ENCODE measurements at regions not wholly inside any gene's neighbourhood (a gene's known extent, or its start where the extent isn't known, plus 50 kb on each side); places are given as distances from the start of the nearest gene placed in this dataset.

DNA sequence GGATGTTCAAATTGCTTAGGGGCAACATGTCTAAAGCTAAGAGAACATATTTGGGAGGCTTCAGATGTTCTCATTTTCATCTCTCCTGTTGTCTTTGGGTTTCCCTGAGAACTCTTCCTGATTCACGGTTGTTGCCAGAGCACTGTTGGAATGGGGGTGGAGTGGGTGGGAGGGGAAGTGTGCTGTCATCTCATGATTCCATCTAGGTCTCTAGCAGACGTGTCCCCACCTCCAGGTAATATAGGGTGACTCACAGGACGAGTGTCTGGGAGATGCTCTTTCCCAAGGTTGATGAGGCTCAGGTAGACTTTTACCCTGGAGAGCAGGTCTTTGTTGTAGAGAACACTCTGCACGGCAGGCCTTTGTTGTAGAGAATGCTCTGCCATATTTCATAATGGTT, 636.9 kb downstream of the QKI start:
- TF ChIP-seq, protein P1, sequence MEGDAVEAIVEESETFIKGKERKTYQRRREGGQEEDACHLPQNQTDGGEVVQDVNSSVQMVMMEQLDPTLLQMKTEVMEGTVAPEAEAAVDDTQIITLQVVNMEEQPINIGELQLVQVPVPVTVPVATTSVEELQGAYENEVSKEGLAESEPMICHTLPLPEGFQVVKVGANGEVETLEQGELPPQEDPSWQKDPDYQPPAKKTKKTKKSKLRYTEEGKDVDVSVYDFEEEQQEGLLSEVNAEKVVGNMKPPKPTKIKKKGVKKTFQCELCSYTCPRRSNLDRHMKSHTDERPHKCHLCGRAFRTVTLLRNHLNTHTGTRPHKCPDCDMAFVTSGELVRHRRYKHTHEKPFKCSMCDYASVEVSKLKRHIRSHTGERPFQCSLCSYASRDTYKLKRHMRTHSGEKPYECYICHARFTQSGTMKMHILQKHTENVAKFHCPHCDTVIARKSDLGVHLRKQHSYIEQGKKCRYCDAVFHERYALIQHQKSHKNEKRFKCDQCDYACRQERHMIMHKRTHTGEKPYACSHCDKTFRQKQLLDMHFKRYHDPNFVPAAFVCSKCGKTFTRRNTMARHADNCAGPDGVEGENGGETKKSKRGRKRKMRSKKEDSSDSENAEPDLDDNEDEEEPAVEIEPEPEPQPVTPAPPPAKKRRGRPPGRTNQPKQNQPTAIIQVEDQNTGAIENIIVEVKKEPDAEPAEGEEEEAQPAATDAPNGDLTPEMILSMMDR (IDR thresholded peaks at IDR 0.05), result no peak
- Histone ChIP-seq H3K27ac (ENCODE audit: low read depth in 1 of 2, low read length in 2 of 2) (no peak overlapping the region), H3K4me3 (ENCODE audit: low read length) (no peak overlapping the region), H3K9me3 (ENCODE audit: control insufficient read depth in 1 of 2, insufficient read depth in 1 of 2, low read length in 2 of 2) (no peaks in the 10 kb centered on the region), H3K27me3 (ENCODE audit: control insufficient read depth in 1 of 2, insufficient read depth in 2 of 2, low read length in 2 of 2) (no peaks in the 10 kb centered on the region), H3K4me1 (ENCODE audit: insufficient read depth, low read length) (no peaks in the 10 kb centered on the region), H3K36me3 (ENCODE audit: insufficient read depth, low read length) (no peaks in the 10 kb centered on the region)
- Mint-ChIP-seq H3K4me1 (ENCODE audit: low read depth) (no peaks in the 10 kb centered on the region), H3K4me3 (no peak overlapping the region), H3K27me3 (no peaks in the 10 kb centered on the region), H3K9me3 (no peaks in the 10 kb centered on the region), H3K27ac (no peak overlapping the region), H3K36me3 (ENCODE audit: low read depth) (no peaks in the 10 kb centered on the region)
- DNase-seq (no peak), ATAC-seq (ENCODE audit: poor library complexity) (no peak)
- intact Hi-C loops (cut with DNase I, micrococcal nuclease), result no loop called here
- ChIA-PET CTCF (no interaction called here), POLR2A (no interaction called here)

DNA sequence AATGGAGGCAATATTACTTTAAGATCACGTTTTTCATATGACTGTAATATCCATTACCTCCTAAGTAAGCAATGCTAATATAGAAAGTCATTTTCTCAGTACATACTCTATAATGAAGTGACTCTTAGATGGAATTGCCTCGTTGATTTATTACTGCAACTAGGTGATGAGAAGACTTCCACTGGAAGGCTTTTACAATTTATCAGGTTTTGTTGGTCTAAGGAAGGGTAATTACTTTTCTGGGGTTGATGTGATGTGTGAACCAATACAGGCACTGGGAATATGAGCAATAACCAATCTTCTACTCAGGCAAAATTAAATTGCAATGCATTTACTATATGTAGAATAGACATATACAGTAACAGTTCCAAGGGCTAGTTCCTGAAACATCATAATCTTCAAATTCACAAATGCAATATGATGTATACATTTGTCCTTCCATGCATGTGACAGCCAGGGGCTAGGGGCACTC, 635.0 kb downstream of the QKI start:
- H3K4me1 ChIP-seq (ENCODE audit: insufficient read depth, low read length), result no peaks in the 10 kb centered on the region
- ATAC-seq (ENCODE audit: poor library complexity) (no peak), DNase-seq (no peak)
- H3K27me3 ChIP-seq (ENCODE audit: control insufficient read depth in 1 of 2, insufficient read depth in 2 of 2, low read length in 2 of 2), result no peaks in the 10 kb centered on the region
- no peaks in the 10 kb centered on the region for H3K27me3 Mint-ChIP-seq
- intact Hi-C loops (cut with DNase I, micrococcal nuclease), result no loop called here
- TF ChIP-seq, protein P1 (IDR thresholded peaks at IDR 0.05), result no peak
- H3K36me3 Mint-ChIP-seq (ENCODE audit: low read depth), result no peaks in the 10 kb centered on the region
- H3K9me3 Mint-ChIP-seq, result no peaks in the 10 kb centered on the region
- no peaks in the 10 kb centered on the region for H3K9me3 ChIP-seq (ENCODE audit: control insufficient read depth in 1 of 2, insufficient read depth in 1 of 2, low read length in 2 of 2)
- CTCF ChIA-PET, result no interaction called here
- no peaks in the 10 kb centered on the region for H3K4me1 Mint-ChIP-seq (ENCODE audit: low read depth)
- POLR2A ChIA-PET, result no interaction called here
- no peaks in the 10 kb centered on the region for H3K36me3 ChIP-seq (ENCODE audit: insufficient read depth, low read length)
- no peak overlapping the region for H3K4me3 ChIP-seq (ENCODE audit: low read length)
- H3K27ac ChIP-seq (ENCODE audit: low read depth in 1 of 2, low read length in 2 of 2), result no peak overlapping the region
- H3K27ac Mint-ChIP-seq, result no peak overlapping the region
- H3K4me3 Mint-ChIP-seq, result no peak overlapping the region

DNA sequence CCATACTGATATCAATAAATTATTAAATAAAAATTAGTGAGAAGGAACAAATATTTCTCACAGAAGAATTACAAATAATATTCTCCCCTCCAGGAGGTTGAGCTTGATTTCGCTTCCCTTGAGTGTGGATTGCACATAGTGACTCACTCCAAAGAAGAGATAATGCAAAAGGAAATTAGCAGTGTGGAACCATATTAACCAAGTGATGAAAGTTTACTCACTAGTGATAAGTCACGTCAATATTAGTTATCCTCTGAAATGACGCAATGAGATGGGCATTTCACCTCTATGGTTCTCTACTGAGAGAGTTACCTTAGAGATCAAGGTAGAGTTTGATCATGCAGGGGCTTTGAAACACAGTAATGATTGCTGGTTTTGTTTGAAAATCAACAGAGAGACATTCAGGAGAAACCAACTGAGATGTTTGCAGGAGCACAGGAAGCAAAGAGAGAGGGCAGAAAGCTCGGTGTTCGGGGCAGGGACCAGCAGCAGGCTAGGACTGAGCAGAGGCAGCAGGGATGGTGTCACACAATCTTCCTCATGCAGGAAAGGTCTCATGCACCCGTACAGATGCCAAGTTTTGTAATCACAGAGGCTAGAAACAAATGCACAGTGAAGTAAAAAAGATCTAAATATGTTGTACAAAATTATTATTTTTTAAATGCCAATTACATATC, 634.5 kb downstream of the QKI start:
- H3K4me1 ChIP-seq (ENCODE audit: insufficient read depth, low read length), result no peaks in the 10 kb centered on the region
- Mint-ChIP-seq H3K36me3 (ENCODE audit: low read depth) (no peaks in the 10 kb centered on the region), H3K27ac (no peak overlapping the region), H3K9me3 (no peaks in the 10 kb centered on the region), H3K4me1 (ENCODE audit: low read depth) (no peaks in the 10 kb centered on the region), H3K4me3 (no peak overlapping the region), H3K27me3 (no peaks in the 10 kb centered on the region)
- no peaks in the 10 kb centered on the region for H3K36me3 ChIP-seq (ENCODE audit: insufficient read depth, low read length)
- no peak for DNase-seq
- no peak for ATAC-seq (ENCODE audit: poor library complexity)
- H3K9me3 ChIP-seq (ENCODE audit: control insufficient read depth in 1 of 2, insufficient read depth in 1 of 2, low read length in 2 of 2), result no peaks in the 10 kb centered on the region
- TF ChIP-seq, protein P1 (IDR thresholded peaks at IDR 0.05), result no peak
- CTCF ChIA-PET, result no interaction called here
- no peaks in the 10 kb centered on the region for H3K27me3 ChIP-seq (ENCODE audit: control insufficient read depth in 1 of 2, insufficient read depth in 2 of 2, low read length in 2 of 2)
- POLR2A ChIA-PET, result no interaction called here
- H3K4me3 ChIP-seq (ENCODE audit: low read length), result no peak overlapping the region
- no peak overlapping the region for H3K27ac ChIP-seq (ENCODE audit: low read depth in 1 of 2, low read length in 2 of 2)
- intact Hi-C loops (cut with DNase I, micrococcal nuclease), result no loop called here

All from CD4-positive, alpha-beta T cell (primary cell).